GM21515 (cell line): ENCODE measurements at regions not wholly inside any gene's neighbourhood (a gene's known extent, or its start where the extent isn't known, plus 50 kb on each side); places are given as distances from the start of the nearest gene placed in this dataset.
"Not testable (repeated sequence)": the region's sequence is repeated elsewhere in the genome, so short reads cannot be mapped to it uniquely, and the experiment has no call there.

Source experiments
- ATAC-seq: cut with Tn5 transposase; IDR thresholded peaks from one replicate; pipeline ENCODE4 v1.9.1; 2021; ENCODE audit not compliant: unreplicated experiment

GRCh38 chr18:52131845-52132244 lies 208.2 kb upstream of the DCC start:
- ATAC-seq, result no peak

GRCh38 chr18:52136532-52136931 lies 203.5 kb upstream of the DCC start:
- ATAC-seq, result no peak

GRCh38 chr18:52140986-52141385 lies 199.0 kb upstream of the DCC start:
- no peak for ATAC-seq

- ATAC-seq, result no peak
These were observed 189.9 kb upstream of the DCC start for GRCh38 chr18:52150050-52150449.

- ATAC-seq, result peak; percentile 54
These were observed 188.0 kb upstream of the DCC start for GRCh38 chr18:52152036-52152435.

GRCh38 chr18:52156166-52156565 lies 183.8 kb upstream of the DCC start:
- ATAC-seq, result no peak

GRCh38 chr18:52160636-52161035 lies 179.4 kb upstream of the DCC start:
- ATAC-seq, result no peak

- ATAC-seq, result no peak
These were observed 176.5 kb upstream of the DCC start for GRCh38 chr18:52163478-52163877.

GRCh38 chr18:52168131-52168530 lies 171.9 kb upstream of the DCC start:
- ATAC-seq, result not testable (repeated sequence)

GRCh38 chr18:52174220-52174619 lies 165.8 kb upstream of the DCC start:
- ATAC-seq, result no peak

- ATAC-seq, result no peak
These were observed 164.6 kb upstream of the DCC start for GRCh38 chr18:52175406-52175805.

- no peak for ATAC-seq
These were observed 156.9 kb upstream of the DCC start for GRCh38 chr18:52183107-52183506.

GRCh38 chr18:52190195-52190594 lies 149.8 kb upstream of the DCC start:
- ATAC-seq, result no peak

- ATAC-seq, result no peak
These were observed 149.4 kb upstream of the DCC start for GRCh38 chr18:52190631-52191030.

- no peak for ATAC-seq
These were observed 139.6 kb upstream of the DCC start for GRCh38 chr18:52200406-52200805.

- no peak for ATAC-seq
These were observed 138.9 kb upstream of the DCC start for GRCh38 chr18:52200921-52201663.

GRCh38 chr18:52208646-52209045 lies 131.4 kb upstream of the DCC start:
- no peak for ATAC-seq

GRCh38 chr18:52216109-52216508 lies 123.9 kb upstream of the DCC start:
- no peak for ATAC-seq

GRCh38 chr18:52216666-52217065 lies 123.3 kb upstream of the DCC start:
- no peak for ATAC-seq

- no peak for ATAC-seq
These were observed 120.9 kb upstream of the DCC start for GRCh38 chr18:52219102-52219501.

- no peak for ATAC-seq
These were observed 119.9 kb upstream of the DCC start for GRCh38 chr18:52220062-52220591.

- ATAC-seq, result no peak
These were observed 117.8 kb upstream of the DCC start for GRCh38 chr18:52222211-52222610.

- ATAC-seq, result no peak
These were observed 112.5 kb upstream of the DCC start for GRCh38 chr18:52227536-52227935.
